Panc1 (cell line): ENCODE measurements at regions not wholly inside any gene's neighbourhood (a gene's known extent, or its start where the extent isn't known, plus 50 kb on each side); places are given as distances from the start of the nearest gene placed in this dataset.

Experiments used
- ATAC-seq: fragments of 200-7000 bp; cut with Tn5 transposase; 2 replicates; pipeline ENCODE4 v1.9.1; 2020; ENCODE audit warnings: mild to moderate bottlenecking, moderate library complexity
- BruUV-seq: library from RNA; stranded (reverse); fragments of 400-500 nt; replicated peaks from 2 replicates; lab custom pipeline; 2021; lab: Mats Ljungman, UMichigan
- CTCF ChIA-PET: fragments of 300-600 bp; sonication (Branson Sonifier 250); formaldehyde crosslinking; loops from one replicate; lab custom pipeline; 2022; ENCODE audit warnings: antibody characterized with exemption; lab: Charles Lee
- POLR2A ChIA-PET: fragments of 300-600 bp; sonication (Branson Sonifier 250); formaldehyde crosslinking; loops from one replicate; lab custom pipeline; 2022; ENCODE audit warnings: antibody characterized with exemption; lab: Charles Lee
- DNase-seq: peaks from one replicate; pipeline ENCODE4 v3.0.0-alpha.2; 2010; ENCODE audit warnings: low read depth, low spot score
- H3K27ac ChIP-seq: 2 replicates; pipeline ENCODE4 v1.5.1; 2011; ENCODE audit warnings: mild to moderate bottlenecking, low read length, inconsistent platforms
- H3K27me3 ChIP-seq: fragments of 200-500 bp; sonication (Bioruptor generic); 2 replicates; pipeline ENCODE4 v1.6.0; 2014; ENCODE audit warnings: low read length, inconsistent platforms; ENCODE audit not compliant: control insufficient read depth, insufficient read depth
- H3K36me3 ChIP-seq: fragments of 200-500 bp; sonication (Bioruptor generic); 2 replicates; pipeline ENCODE4 v1.5.1; 2014; ENCODE audit warnings: inconsistent platforms, mild to moderate bottlenecking, low read length, moderate library complexity; ENCODE audit not compliant: control insufficient read depth, insufficient read depth
- H3K4me1 ChIP-seq: 2 replicates; pipeline ENCODE4 v1.5.1; 2011; ENCODE audit warnings: inconsistent platforms, mild to moderate bottlenecking, low read length, moderate library complexity; ENCODE audit not compliant: control insufficient read depth, insufficient read depth
- H3K4me3 ChIP-seq, 2 experiments: 2 replicates each; pipeline ENCODE4 v1.5.1; 2011 to 2012; ENCODE audit warnings: low read depth in 2 of 2, low read length in 2 of 2, mild to moderate bottlenecking in 2 of 2, inconsistent platforms in 1 of 2, moderate library complexity in 1 of 2
- H3K9me3 ChIP-seq: fragments of 200-500 bp; sonication (Bioruptor generic); 2 replicates; pipeline ENCODE4 v1.5.1; 2014; ENCODE audit warnings: low read depth, mild to moderate bottlenecking, inconsistent platforms, low read length, moderate library complexity; ENCODE audit not compliant: control insufficient read depth, insufficient read depth
- CTCF ChIP-seq: fragments of 450-650 bp; IDR thresholded peaks from 2 replicates; pipeline ENCODE4 v1.5.1; 2017; ENCODE audit warnings: mild to moderate bottlenecking
- POLR2AphosphoS5 ChIP-seq: IDR thresholded peaks from 2 replicates; pipeline ENCODE4 v1.6.1; 2012; ENCODE audit warnings: mild to moderate bottlenecking, low read depth, low read length, moderate library complexity
- REST ChIP-seq, 2 experiments: IDR thresholded peaks; 2 replicates each; pipeline ENCODE4 v1.6.1; 2011 to 2012; ENCODE audit warnings: low read depth in 2 of 2, control low read depth in 1 of 2, low read length in 1 of 2, mild to moderate bottlenecking in 1 of 2, moderate library complexity in 1 of 2; ENCODE audit not compliant: insufficient read depth in 1 of 2
- SIN3A ChIP-seq: IDR thresholded peaks from 2 replicates; pipeline ENCODE4 v1.6.1; 2012; ENCODE audit warnings: low read depth, mild to moderate bottlenecking, low read length, moderate library complexity, borderline replicate concordance; ENCODE audit not compliant: insufficient read depth
- TCF7L2 ChIP-seq: IDR thresholded peaks from 2 replicates; pipeline ENCODE4 v1.6.1; 2011; ENCODE audit warnings: mild to moderate bottlenecking, low read depth, low read length, inconsistent platforms
- in situ Hi-C: cut with HindIII; loops from 2 replicates; pipeline ENCODE4 v1.10.0; 2016; ENCODE audit warnings: low sequenced_read_pairs, low pct_unique_long_range_greater_than_20kb
- intact Hi-C: fragments of 100-400 bp; cut with micrococcal nuclease; formaldehyde crosslinking; loops from one replicate; pipeline ENCODE4 v1.10.0; 2022; ENCODE audit not compliant: unreplicated experiment

- intact Hi-C loops (no loop called here), in situ Hi-C loops (no loop called here)
- TF ChIP-seq CTCF (no peak), TCF7L2 (no peak), POLR2AphosphoS5 (no peak), REST (IDR thresholded peaks at IDR 0.05; ENCODE audit: insufficient read depth in 1 of 2, low read depth in 2 of 2, low read length in 1 of 2) (no peak)
- DNase-seq (no peak), ATAC-seq (no peak)
- POLR2A ChIA-PET = no interaction called here
- Histone ChIP-seq H3K4me1 (no peaks in the 10 kb centered on the region), H3K4me3 (no peak overlapping the region), H3K27ac (no peak overlapping the region), H3K27me3 (no peaks in the 10 kb centered on the region), H3K9me3 (no peaks in the 10 kb centered on the region), H3K36me3 (no peaks in the 10 kb centered on the region)
- CTCF ChIA-PET = no interaction called here
- BruUV-seq = no TSS peak
Observed at GRCh38 chr14:49105956-49106355, 480.2 kb downstream of the RPS29 start.

- Histone ChIP-seq H3K4me3 (no peak overlapping the region), H3K27me3 (no peaks in the 10 kb centered on the region), H3K36me3 (no peaks in the 10 kb centered on the region), H3K9me3 (no peaks in the 10 kb centered on the region), H3K4me1 (no peaks in the 10 kb centered on the region), H3K27ac (no peak overlapping the region)
- DNase-seq (no peak), ATAC-seq (no peak)
- BruUV-seq = no TSS peak
- intact Hi-C loops (no loop called here), in situ Hi-C loops (no loop called here)
- ChIA-PET POLR2A (no interaction called here), CTCF (no interaction called here)
- no peak for TF ChIP-seq REST (IDR thresholded peaks at IDR 0.05; ENCODE audit: insufficient read depth in 1 of 2, low read depth in 2 of 2, low read length in 1 of 2)
- TF ChIP-seq CTCF = no peak
- no peak for TF ChIP-seq TCF7L2
- TF ChIP-seq SIN3A = no peak
- no peak for TF ChIP-seq POLR2AphosphoS5
Observed at GRCh38 chr14:49105512-49105911, 480.7 kb downstream of the RPS29 start.
